ENCODE measurements at regions not wholly inside any gene's neighbourhood (a gene's known extent, or its start where the extent isn't known, plus 50 kb on each side); places are given as distances from the start of the nearest gene placed in this dataset.

GRCh38 chr10:31121757-31122577 lies 90.3 kb upstream of the ZNF438 start:
- no peak for TF ChIP-seq CTCF (IDR thresholded peaks at IDR 0.05; ENCODE audit: low read depth, low read length)
- H3K4me3 ChIP-seq (ENCODE audit: low read depth, low read length), result no peak overlapping the region
- no peak for DNase-seq (ENCODE audit: low read depth, low spot score)
- in situ Hi-C loops (cut with HindIII; ENCODE audit: low sequenced_read_pairs), result no loop called here

GRCh38 chr10:31123946-31124345 lies 92.3 kb upstream of the ZNF438 start:
- in situ Hi-C loops (cut with HindIII; ENCODE audit: low sequenced_read_pairs), result no loop called here
- no peak for DNase-seq (ENCODE audit: low read depth, low spot score)
- H3K4me3 ChIP-seq (ENCODE audit: low read depth, low read length), result no peak overlapping the region
- no peak for TF ChIP-seq CTCF (IDR thresholded peaks at IDR 0.05; ENCODE audit: low read depth, low read length)

GRCh38 chr10:31124852-31125251 lies 93.2 kb upstream of the ZNF438 start:
- no peak for DNase-seq (ENCODE audit: low read depth, low spot score)
- TF ChIP-seq CTCF (IDR thresholded peaks at IDR 0.05; ENCODE audit: low read depth, low read length), result no peak
- no peak overlapping the region for H3K4me3 ChIP-seq (ENCODE audit: low read depth, low read length)
- in situ Hi-C loops (cut with HindIII; ENCODE audit: low sequenced_read_pairs), result no loop called here

GRCh38 chr10:31125789-31126188 lies 94.1 kb upstream of the ZNF438 start:
- no peak for TF ChIP-seq CTCF (IDR thresholded peaks at IDR 0.05; ENCODE audit: low read depth, low read length)
- in situ Hi-C loops (cut with HindIII; ENCODE audit: low sequenced_read_pairs), result no loop called here
- DNase-seq (ENCODE audit: low read depth, low spot score), result no peak
- H3K4me3 ChIP-seq (ENCODE audit: low read depth, low read length), result no peak overlapping the region

GRCh38 chr10:31126593-31126992 lies 94.9 kb upstream of the ZNF438 start:
- no peak overlapping the region for H3K4me3 ChIP-seq (ENCODE audit: low read depth, low read length)
- DNase-seq (ENCODE audit: low read depth, low spot score), result no peak
- in situ Hi-C loops (cut with HindIII; ENCODE audit: low sequenced_read_pairs), result no loop called here
- no peak for TF ChIP-seq CTCF (IDR thresholded peaks at IDR 0.05; ENCODE audit: low read depth, low read length)

- in situ Hi-C loops (cut with HindIII; ENCODE audit: low sequenced_read_pairs), result no loop called here
- H3K4me3 ChIP-seq (ENCODE audit: low read depth, low read length), result no peak overlapping the region
- DNase-seq (ENCODE audit: low read depth, low spot score), result no peak
- no peak for TF ChIP-seq CTCF (IDR thresholded peaks at IDR 0.05; ENCODE audit: low read depth, low read length)
Observed at GRCh38 chr10:31128536-31128935, 96.9 kb upstream of the ZNF438 start.

All from astrocyte of the spinal cord (primary cell).